ENCODE measurements at regions not wholly inside any gene's neighbourhood (a gene's known extent, or its start where the extent isn't known, plus 50 kb on each side); places are given as distances from the start of the nearest gene placed in this dataset.

DNA sequence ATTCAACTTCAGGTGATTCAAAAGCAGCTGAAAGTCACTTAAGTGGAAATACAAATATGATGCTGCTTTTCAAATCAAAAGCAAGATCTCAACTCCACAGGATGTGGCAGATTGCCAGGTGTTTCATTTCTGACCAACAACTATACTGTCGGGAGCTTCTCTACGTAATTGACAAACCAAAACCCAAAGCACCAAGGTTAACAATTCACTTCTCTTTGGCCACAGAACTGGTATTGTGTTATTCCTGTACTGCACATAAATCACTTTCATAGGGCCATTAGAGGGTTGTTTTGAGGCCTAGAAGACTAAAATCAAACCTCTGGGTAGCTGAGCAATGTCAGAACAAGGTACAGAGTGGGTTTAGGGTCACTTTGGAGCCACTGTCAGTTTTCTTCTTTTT is 169.7 kb downstream of the HAO1 start:
- WGBS, 2 experiments (ENCODE audit: insufficient coverage in 1 of 2, insufficient read length in 1 of 2), result 97% methylated on average over 2 of the region's 2 CpGs; no CpG with 5 or more reads in 1 of the 2 experiments
- no peaks in the 10 kb centered on the region for H3K4me1 ChIP-seq (ENCODE audit: control insufficient read depth, insufficient read depth, low read length)
- H3K4me1 Mint-ChIP-seq, result no peaks in the 10 kb centered on the region

DNA sequence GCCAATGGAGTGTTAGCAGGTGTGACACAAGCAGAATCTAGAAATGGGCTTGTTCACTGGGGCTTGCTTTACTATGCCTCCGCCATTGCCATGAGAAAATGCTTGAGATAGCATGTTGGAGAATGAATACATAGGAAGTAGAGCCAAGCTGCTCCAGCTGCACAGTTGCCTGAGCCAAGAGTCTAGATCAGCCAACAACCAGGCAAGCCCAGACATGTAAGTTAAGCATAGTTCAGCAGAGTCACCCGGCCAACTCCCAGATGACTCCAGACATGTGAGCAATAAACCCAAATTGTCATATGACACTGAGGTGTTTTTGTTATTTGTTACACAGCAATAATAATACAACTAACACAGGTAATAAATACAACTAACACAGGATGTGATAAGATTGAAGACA is 167.9 kb downstream of the HAO1 start:
- Histone ChIP-seq H3K36me3 (ENCODE audit: control insufficient read depth, insufficient read depth, low read length) (no peaks in the 10 kb centered on the region), H3K27ac (ENCODE audit: low read depth, low read length) (no peak overlapping the region), H3K9me3 (ENCODE audit: control insufficient read depth, low read length) (peaks cover 20% of the 10 kb centered on the region), H3K4me1 (ENCODE audit: control insufficient read depth, insufficient read depth, low read length) (no peaks in the 10 kb centered on the region), H3K4me3 (ENCODE audit: low read length) (no peak overlapping the region), H3K9ac (ENCODE audit: extremely low read depth, low read length, poor library complexity, severe bottlenecking) (no peak overlapping the region), H3K27me3 (ENCODE audit: control insufficient read depth, insufficient read depth, low read length, poor library complexity, severe bottlenecking) (no peaks in the 10 kb centered on the region)
- no peaks in the 10 kb centered on the region for H3K36me3 Mint-ChIP-seq (ENCODE audit: low read depth)
- no peaks in the 10 kb centered on the region for H3K27me3 Mint-ChIP-seq (ENCODE audit: insufficient read depth)
- peaks cover 24% of the 10 kb centered on the region for H3K9me3 Mint-ChIP-seq
- TF ChIP-seq, protein P1, sequence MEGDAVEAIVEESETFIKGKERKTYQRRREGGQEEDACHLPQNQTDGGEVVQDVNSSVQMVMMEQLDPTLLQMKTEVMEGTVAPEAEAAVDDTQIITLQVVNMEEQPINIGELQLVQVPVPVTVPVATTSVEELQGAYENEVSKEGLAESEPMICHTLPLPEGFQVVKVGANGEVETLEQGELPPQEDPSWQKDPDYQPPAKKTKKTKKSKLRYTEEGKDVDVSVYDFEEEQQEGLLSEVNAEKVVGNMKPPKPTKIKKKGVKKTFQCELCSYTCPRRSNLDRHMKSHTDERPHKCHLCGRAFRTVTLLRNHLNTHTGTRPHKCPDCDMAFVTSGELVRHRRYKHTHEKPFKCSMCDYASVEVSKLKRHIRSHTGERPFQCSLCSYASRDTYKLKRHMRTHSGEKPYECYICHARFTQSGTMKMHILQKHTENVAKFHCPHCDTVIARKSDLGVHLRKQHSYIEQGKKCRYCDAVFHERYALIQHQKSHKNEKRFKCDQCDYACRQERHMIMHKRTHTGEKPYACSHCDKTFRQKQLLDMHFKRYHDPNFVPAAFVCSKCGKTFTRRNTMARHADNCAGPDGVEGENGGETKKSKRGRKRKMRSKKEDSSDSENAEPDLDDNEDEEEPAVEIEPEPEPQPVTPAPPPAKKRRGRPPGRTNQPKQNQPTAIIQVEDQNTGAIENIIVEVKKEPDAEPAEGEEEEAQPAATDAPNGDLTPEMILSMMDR (conservative IDR thresholded peaks at IDR 0.05), result no peak
- H3K4me3 Mint-ChIP-seq, result no peak overlapping the region
- WGBS, 2 experiments (ENCODE audit: insufficient coverage in 1 of 2, insufficient read length in 1 of 2), result 94% methylated on average over 2 of the region's 2 CpGs; no CpG with 5 or more reads in 1 of the 2 experiments
- H3K27ac Mint-ChIP-seq, result no peak overlapping the region
- no peaks in the 10 kb centered on the region for H3K4me1 Mint-ChIP-seq
- no peak for DNase-seq

More for the DNA sequence above, 169.7 kb downstream of the HAO1 start:
- H3K36me3 Mint-ChIP-seq (ENCODE audit: low read depth), result no peaks in the 10 kb centered on the region
- peaks cover 7% of the 10 kb centered on the region for H3K9me3 Mint-ChIP-seq
- H3K27me3 Mint-ChIP-seq (ENCODE audit: insufficient read depth), result no peaks in the 10 kb centered on the region
- Histone ChIP-seq H3K9ac (ENCODE audit: extremely low read depth, low read length, poor library complexity, severe bottlenecking) (no peak overlapping the region), H3K4me3 (ENCODE audit: low read length) (no peak overlapping the region), H3K27ac (ENCODE audit: low read depth, low read length) (no peak overlapping the region), H3K36me3 (ENCODE audit: control insufficient read depth, insufficient read depth, low read length) (no peaks in the 10 kb centered on the region), H3K27me3 (ENCODE audit: control insufficient read depth, insufficient read depth, low read length, poor library complexity, severe bottlenecking) (no peaks in the 10 kb centered on the region), H3K9me3 (ENCODE audit: control insufficient read depth, low read length) (peaks cover 7% of the 10 kb centered on the region)
- TF ChIP-seq, protein P1 (conservative IDR thresholded peaks at IDR 0.05), result no peak
- DNase-seq, result no peak
- H3K27ac Mint-ChIP-seq, result no peak overlapping the region
- H3K4me3 Mint-ChIP-seq, result no peak overlapping the region

DNA sequence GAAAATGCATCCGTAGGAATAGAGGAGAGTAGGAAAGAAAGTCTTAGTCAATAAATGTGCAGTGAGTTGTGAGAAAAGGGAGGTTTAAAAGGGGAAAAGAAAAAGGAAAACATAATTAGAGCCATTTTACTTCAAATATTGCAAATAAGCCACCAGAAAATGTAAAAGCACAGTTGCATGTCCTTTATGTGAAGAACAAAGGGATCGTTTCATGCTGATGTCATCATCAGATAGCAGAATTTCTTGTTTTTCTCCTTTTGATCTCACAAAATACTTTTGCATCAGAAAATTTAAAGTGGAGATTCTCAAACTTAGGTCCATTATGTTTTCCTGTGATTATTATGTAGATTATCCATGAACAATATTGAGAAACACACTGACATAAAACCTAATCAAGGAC is 166.7 kb downstream of the HAO1 start:
- DNase-seq, result no peak
- H3K4me1 Mint-ChIP-seq, result no peaks in the 10 kb centered on the region
- Histone ChIP-seq H3K27ac (ENCODE audit: low read depth, low read length) (no peak overlapping the region), H3K9ac (ENCODE audit: extremely low read depth, low read length, poor library complexity, severe bottlenecking) (no peak overlapping the region), H3K4me1 (ENCODE audit: control insufficient read depth, insufficient read depth, low read length) (no peaks in the 10 kb centered on the region), H3K4me3 (ENCODE audit: low read length) (no peak overlapping the region), H3K27me3 (ENCODE audit: control insufficient read depth, insufficient read depth, low read length, poor library complexity, severe bottlenecking) (no peaks in the 10 kb centered on the region), H3K36me3 (ENCODE audit: control insufficient read depth, insufficient read depth, low read length) (no peaks in the 10 kb centered on the region), H3K9me3 (ENCODE audit: control insufficient read depth, low read length) (peaks cover 20% of the 10 kb centered on the region)
- no peak overlapping the region for H3K4me3 Mint-ChIP-seq
- WGBS, 2 experiments (ENCODE audit: insufficient coverage in 1 of 2, insufficient read length in 1 of 2), result 93 to 100% methylated on average over 2 of the region's 2 CpGs
- H3K27ac Mint-ChIP-seq, result no peak overlapping the region
- H3K9me3 Mint-ChIP-seq, result peaks cover 25% of the 10 kb centered on the region
- H3K36me3 Mint-ChIP-seq (ENCODE audit: low read depth), result no peaks in the 10 kb centered on the region
- TF ChIP-seq, protein P1 (conservative IDR thresholded peaks at IDR 0.05), result no peak
- H3K27me3 Mint-ChIP-seq (ENCODE audit: insufficient read depth), result no peaks in the 10 kb centered on the region

Data from endodermal cell (in vitro differentiated cells).